ENCODE measurements at regions not wholly inside any gene's neighbourhood (a gene's known extent, or its start where the extent isn't known, plus 50 kb on each side); places are given as distances from the start of the nearest gene placed in this dataset.
A peak's percentile ranks its signal among the peaks of the same experiment; 100 is the strongest.

- Histone ChIP-seq H3K9me3 (ENCODE audit: low read length) (no peaks in the 10 kb centered on the region), H3K36me3 (replicated peaks in 1 of 2; ENCODE audit: control insufficient read depth in 1 of 2, insufficient read depth in 2 of 2, low read length in 2 of 2) (no peaks in the 10 kb centered on the region), H2AFZ (ENCODE audit: low read length) (no peak overlapping the region), H3K9ac (ENCODE audit: insufficient read depth, low read depth, low read length) (no peak overlapping the region; the same call in 1 of the 2 replicates), H3K4me1 (ENCODE audit: insufficient read depth, low read length) (peaks cover 46% of the 10 kb centered on the region), H3K79me2 (ENCODE audit: insufficient read depth, low read length) (no peaks in the 10 kb centered on the region), H3K4me3 (replicated peaks in 1 of 3; ENCODE audit: insufficient read depth in 1 of 3, low read depth in 2 of 3, low read length in 3 of 3) (peak overlapping the region in 1 of 3 experiments; percentile 65; a peak in 1 of 6 replicates), H3K27ac (ENCODE audit: extremely low read length, insufficient read depth, low read length) (no peak overlapping the region), H4K20me1 (ENCODE audit: insufficient read depth, low read length) (peaks cover 14% of the 10 kb centered on the region; the same call in 1 of the 2 replicates), H3K4me2 (ENCODE audit: low read depth, low read length) (peak overlapping the region; percentile 89), H3K27me3 (ENCODE audit: control insufficient read depth in 1 of 2, insufficient read depth in 2 of 2, low read length in 2 of 2) (peaks cover 5 to 18% of the 10 kb centered on the region in 2 experiments; a peak in 4 of 5 replicates)
- DNase-seq (ENCODE audit: low spot score) = peak; percentile 35
- ATAC-seq = peak; percentile 50
- 25% methylated on average over 33 of the region's 42 CpGs for WGBS (ENCODE audit: low lambda C conversion rate)
- intact Hi-C loops (cut with micrococcal nuclease; ENCODE audit: unreplicated experiment) (loop anchor here (2.0 kb wide), 1 partner anchor 190 kb away; no protein-coding TSS in a partner anchor), in situ Hi-C loops (cut with HindIII; ENCODE audit: extremely low pct_ligation_motif_present, low pct_unique_long_range_greater_than_20kb) (no loop called here)
- BruUV-seq (replicated peaks) = no TSS peak
- ChIA-PET POLR2A (interaction anchor here (1.3 to 3.1 kb wide), 6 partner anchors 28 to 191 kb away, joined by 3 to 14 read pairs (median 8); no protein-coding TSS in a partner anchor), CTCF (ENCODE audit: low intra/inter-chr PET ratio, low total read pairs) (interaction anchor here (0.5 to 4.2 kb wide), 12 partner anchors 27 to 297 kb away, joined by 3 to 93 read pairs (median 8); partner anchors contain the start of gene GSE1)
- peak; percentile 42 for FAIRE-seq
- TF ChIP-seq KAT2B (IDR thresholded peaks at IDR 0.05; ENCODE audit: borderline replicate concordance, low read depth, low read length) = no peak
- no peak for TF ChIP-seq HHEX (CRISPR knock-in tag; IDR thresholded peaks at IDR 0.05)
- no peak for TF ChIP-seq ZNF678 (CRISPR knock-in tag; IDR thresholded peaks at IDR 0.05)
- TF ChIP-seq RFXANK (CRISPR knock-in tag; IDR thresholded peaks at IDR 0.05) = peak; percentile 72; the same call in 1 of the 2 replicates
- peak; percentile 67; the same call in 1 of the 2 replicates for TF ChIP-seq ZHX2 (IDR thresholded peaks at IDR 0.05; ENCODE audit: low read depth)
- TF ChIP-seq ZHX2 (CRISPR knock-in tag; IDR thresholded peaks at IDR 0.05; ENCODE audit: borderline replicate concordance) = no peak
- TF ChIP-seq CHD2 (IDR thresholded peaks at IDR 0.05; ENCODE audit: low read depth, low read length) = peak; percentile 25; the same call in 1 of the 2 replicates
- 0 out of 2 replicates have a peak, but pooled peaks have one; percentile 65 for TF ChIP-seq ZNF20 (CRISPR knock-in tag; IDR thresholded peaks at IDR 0.05)
- TF ChIP-seq, protein P1, sequence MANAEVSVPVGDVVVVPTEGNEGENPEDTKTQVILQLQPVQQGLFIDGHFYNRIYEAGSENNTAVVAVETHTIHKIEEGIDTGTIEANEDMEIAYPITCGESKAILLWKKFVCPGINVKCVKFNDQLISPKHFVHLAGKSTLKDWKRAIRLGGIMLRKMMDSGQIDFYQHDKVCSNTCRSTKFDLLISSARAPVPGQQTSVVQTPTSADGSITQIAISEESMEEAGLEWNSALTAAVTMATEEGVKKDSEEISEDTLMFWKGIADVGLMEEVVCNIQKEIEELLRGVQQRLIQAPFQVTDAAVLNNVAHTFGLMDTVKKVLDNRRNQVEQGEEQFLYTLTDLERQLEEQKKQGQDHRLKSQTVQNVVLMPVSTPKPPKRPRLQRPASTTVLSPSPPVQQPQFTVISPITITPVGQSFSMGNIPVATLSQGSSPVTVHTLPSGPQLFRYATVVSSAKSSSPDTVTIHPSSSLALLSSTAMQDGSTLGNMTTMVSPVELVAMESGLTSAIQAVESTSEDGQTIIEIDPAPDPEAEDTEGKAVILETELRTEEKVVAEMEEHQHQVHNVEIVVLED (CRISPR knock-in tag; IDR thresholded peaks at IDR 0.05; ENCODE audit: borderline replicate concordance) = peak; percentile 68; the same call in 1 of the 2 replicates
- TF ChIP-seq, protein P2, sequence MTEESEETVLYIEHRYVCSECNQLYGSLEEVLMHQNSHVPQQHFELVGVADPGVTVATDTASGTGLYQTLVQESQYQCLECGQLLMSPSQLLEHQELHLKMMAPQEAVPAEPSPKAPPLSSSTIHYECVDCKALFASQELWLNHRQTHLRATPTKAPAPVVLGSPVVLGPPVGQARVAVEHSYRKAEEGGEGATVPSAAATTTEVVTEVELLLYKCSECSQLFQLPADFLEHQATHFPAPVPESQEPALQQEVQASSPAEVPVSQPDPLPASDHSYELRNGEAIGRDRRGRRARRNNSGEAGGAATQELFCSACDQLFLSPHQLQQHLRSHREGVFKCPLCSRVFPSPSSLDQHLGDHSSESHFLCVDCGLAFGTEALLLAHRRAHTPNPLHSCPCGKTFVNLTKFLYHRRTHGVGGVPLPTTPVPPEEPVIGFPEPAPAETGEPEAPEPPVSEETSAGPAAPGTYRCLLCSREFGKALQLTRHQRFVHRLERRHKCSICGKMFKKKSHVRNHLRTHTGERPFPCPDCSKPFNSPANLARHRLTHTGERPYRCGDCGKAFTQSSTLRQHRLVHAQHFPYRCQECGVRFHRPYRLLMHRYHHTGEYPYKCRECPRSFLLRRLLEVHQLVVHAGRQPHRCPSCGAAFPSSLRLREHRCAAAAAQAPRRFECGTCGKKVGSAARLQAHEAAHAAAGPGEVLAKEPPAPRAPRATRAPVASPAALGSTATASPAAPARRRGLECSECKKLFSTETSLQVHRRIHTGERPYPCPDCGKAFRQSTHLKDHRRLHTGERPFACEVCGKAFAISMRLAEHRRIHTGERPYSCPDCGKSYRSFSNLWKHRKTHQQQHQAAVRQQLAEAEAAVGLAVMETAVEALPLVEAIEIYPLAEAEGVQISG (CRISPR knock-in tag; IDR thresholded peaks at IDR 0.05) = peak; percentile 85
- TF ChIP-seq ZNF629 (CRISPR knock-in tag; conservative IDR thresholded peaks at IDR 0.05) = peak; percentile 100
These were observed 192.4 kb upstream of the GSE1 start for GRCh38 chr16:85420501-85421337.
